ENCODE measurements at regions not wholly inside any gene's neighbourhood (a gene's known extent, or its start where the extent isn't known, plus 50 kb on each side); places are given as distances from the start of the nearest gene placed in this dataset.
A peak's percentile ranks its signal among the peaks of the same experiment; 100 is the strongest.
"Not testable (repeated sequence)": the region's sequence is repeated elsewhere in the genome, so short reads cannot be mapped to it uniquely, and the experiment has no call there.

GRCh38 chr21:34217263-34217662 lies 143.9 kb downstream of the MRPS6 start:
- no peak for FAIRE-seq
- DNase-seq (ENCODE audit: insufficient read length, low spot score) = no peak

DNA sequence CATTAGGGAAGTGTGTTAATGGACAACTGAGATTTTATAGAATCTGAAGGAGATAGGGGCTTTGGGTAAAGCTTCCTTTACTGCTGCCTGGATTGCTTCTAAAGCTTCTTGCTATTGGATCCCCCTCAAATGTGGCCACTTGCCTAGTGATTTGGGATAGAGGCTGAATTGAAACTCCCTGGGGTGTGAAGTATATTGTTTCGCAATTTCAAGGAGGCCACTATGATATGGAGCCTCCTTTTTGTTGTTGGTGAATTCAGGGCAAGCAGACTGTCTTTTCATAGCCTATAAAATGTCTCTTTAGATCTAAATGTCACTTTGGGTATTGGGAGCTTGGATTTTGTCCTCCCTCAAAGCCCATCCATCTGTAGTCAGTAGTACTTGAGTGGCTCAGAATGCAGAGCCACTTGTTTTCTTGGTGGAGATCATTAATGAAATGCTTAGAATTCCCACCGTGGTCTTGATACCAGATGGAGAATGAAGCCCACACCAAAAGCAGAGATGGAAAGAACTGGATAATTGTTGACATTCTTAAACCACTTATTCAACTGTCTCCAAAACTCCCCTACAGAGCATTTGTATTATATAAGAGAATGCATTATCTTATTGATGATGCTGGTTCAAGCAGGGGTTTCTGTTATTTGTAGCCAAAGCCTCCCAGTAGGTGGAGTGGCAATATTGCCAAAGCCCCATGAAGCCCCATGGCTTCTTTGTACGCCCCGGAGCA lies 144.3 kb upstream of the KCNE2 start:
- DNase-seq (ENCODE audit: insufficient read length, low spot score) = no peak
- no peak for FAIRE-seq

DNA sequence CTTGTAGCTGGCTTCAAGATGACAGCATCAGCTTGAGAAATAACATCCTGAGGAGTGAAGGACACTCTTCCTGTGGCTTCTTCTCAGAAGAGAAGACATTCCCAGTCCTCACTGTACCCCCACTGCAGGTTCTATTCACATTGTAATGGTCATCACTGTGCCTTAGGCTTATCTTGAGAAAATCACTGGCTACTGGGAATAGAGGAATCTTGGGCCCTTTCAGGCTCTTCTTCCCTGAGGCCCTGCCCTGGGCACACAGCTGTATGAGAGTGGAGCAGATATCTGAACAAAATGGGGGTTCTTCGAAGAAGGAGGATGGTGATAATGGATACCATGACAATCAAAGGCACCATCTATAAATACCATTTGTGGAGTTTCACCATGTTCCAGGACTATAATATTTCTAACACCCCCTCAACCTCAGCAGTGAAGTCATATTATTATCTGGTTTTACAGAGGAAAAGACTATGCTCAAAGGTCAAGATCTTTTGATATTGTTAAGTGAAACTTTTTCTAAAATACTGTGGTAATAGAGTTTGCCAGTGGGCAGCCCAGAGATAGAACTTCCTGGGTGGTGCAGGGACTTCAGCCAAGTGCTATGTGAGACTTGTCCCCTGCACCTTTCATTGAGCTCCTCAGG lies 143.1 kb upstream of the KCNE2 start:
- FAIRE-seq (no peak), DNase-seq (ENCODE audit: insufficient read length, low spot score) (no peak)

GRCh38 chr21:34221331-34222030 lies 142.3 kb upstream of the KCNE2 start:
- DNase-seq (ENCODE audit: insufficient read length, low spot score) (no peak), FAIRE-seq (no peak)

DNA sequence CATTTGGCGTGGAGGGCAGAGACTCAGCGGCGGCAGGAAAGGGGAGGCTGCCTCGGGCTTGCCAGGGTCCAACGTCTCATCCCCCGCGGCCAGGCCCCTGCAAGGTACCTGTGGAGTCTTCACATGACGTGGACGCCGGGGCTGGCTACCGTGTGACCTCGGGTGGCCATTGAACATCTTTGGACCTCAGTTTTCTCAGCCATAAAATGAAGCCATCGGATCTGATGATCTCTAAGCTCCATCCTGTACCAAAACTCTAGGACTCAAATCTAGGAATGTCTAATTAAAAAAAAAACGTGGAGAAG lies 141.8 kb upstream of the KCNE2 start:
- DNase-seq (ENCODE audit: insufficient read length, low spot score) (no peak), FAIRE-seq (no peak)

DNA sequence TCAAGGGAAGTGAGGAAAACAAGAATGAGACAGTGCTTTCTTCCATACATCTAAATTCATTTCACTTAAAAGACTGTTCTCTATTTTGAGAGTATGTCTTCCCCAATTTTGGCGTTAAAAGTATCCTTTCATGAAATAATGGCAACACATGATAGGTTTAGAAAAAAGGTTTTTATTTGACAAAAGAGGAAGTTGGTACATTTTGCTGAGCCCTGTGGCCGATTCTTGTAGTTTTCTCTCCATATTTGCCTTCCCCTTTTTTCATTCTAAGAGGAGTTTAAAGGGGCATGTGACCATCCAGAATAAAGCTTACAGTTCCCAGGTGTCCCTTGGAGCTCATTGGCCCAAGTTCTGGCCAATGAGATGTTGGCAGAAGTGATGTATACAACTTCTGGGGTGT lies 140.4 kb upstream of the KCNE2 start:
- no peak for DNase-seq (ENCODE audit: insufficient read length, low spot score)

GRCh38 chr21:34227386-34227852 lies 136.4 kb upstream of the KCNE2 start:
- DNase-seq (ENCODE audit: insufficient read length, low spot score) (no peak), FAIRE-seq (no peak)

More for the DNA sequence above, 140.4 kb upstream of the KCNE2 start:
- no peak for FAIRE-seq

DNA sequence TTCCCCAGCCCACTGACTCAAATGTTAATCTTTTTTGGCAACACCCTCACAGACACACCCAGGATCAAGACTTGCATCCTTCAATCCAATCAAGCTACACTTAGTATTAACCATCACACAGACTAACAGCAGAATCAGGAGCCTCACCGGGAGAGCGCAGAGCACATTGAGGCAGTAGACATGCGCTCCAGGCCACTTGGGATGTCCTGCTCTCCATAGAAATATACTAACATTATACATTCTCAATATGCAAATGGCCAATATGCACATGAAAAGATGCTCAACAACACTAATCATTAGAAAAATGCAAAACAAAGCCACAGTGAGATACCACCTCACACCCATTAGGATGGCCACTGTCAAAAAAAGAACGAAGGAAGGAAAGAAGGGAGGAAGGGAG lies 135.0 kb upstream of the KCNE2 start:
- FAIRE-seq (no peak), DNase-seq (ENCODE audit: insufficient read length, low spot score) (no peak)

GRCh38 chr21:34229353-34229752 lies 134.5 kb upstream of the KCNE2 start:
- no peak for FAIRE-seq
- no peak for DNase-seq (ENCODE audit: insufficient read length, low spot score)

DNA sequence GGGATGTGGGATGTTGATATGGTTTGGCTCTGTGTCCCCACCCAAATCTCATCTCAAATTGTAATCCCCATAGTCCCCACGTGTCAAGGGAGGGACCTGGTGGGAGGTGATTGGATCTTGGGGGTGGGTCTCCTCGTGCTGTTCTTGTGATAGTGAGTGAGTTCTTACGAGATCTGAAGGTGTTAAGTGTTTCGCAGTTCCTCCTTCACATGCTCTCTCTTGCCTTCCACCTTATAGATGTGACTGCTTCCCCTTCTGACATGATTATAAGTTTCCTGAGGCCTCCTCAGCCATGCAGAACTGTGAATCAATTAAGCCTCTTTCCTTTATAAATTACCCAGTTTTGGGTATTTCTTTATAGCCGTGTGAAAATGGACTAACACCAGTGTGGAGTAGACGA lies 130.1 kb upstream of the KCNE2 start:
- not testable (repeated sequence) for DNase-seq (ENCODE audit: insufficient read length, low spot score); FAIRE-seq

GRCh38 chr21:34235514-34235913 lies 128.3 kb upstream of the KCNE2 start:
- DNase-seq (ENCODE audit: insufficient read length, low spot score) (no peak), FAIRE-seq (no peak)

DNA sequence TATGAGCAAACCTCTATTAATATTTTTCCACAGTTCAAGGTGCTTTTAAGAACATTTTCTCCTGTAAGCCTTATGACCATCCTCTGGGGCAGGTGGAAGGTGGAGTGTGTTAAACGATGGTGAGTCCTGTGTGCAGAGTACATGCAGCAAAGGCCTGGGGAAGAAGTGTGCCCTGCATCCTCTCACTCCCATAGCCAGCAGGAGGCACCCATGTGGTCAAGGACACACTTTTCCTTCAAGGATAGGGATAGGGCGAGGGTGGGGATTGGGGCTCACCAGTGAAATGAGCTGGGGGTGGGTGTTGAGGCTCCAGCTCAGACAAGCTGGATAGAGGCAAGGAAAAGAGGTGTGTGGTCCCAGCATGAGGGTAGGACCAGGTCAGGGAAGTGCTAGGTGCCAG lies 120.8 kb upstream of the KCNE2 start:
- FAIRE-seq = no peak

DNA sequence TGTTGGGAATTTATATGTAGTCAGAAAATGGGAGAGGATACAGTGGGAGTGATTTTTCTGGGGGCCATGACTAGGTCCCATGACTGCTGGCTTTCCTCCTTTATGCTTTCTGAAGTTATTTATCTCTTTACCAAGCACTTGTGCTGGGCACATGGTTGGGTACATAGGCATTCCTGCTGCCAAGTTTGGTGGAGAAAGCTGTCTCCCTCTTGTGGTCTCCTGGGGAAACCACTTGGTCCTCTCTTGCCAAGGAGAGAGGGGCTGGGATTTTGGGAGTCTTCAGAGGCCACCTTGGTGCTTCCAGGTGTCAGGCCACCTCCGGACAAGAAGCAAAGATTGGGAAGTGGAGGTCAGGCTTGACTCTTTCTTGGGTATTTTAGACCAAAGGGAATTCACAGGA lies 120.2 kb upstream of the KCNE2 start:
- no peak for FAIRE-seq
- DNase-seq (ENCODE audit: insufficient read length, low spot score) = peak; percentile 15

More for the DNA sequence above, 120.8 kb upstream of the KCNE2 start:
- DNase-seq (ENCODE audit: insufficient read length, low spot score) = no peak

DNA sequence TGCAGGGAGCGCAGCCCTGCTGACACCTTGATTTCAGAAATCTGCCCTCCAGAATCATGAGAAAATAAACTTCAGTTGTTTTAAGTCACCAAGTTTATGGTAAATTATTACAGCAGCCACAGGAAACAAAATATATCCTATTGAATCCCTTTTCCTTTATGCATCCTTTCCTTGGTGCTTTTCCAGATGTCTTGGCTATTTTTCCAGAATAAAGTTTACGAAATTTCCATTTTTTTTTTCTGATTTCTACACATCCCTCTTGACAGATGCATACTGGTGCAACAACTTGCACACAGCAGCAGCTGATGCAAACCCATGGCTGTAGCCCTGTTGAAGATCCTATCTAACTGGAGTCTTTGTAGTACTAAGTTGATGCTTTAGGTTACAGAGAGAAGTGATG lies 111.1 kb upstream of the KCNE2 start:
- DNase-seq (ENCODE audit: insufficient read length, low spot score) = no peak
- no peak for FAIRE-seq

DNA sequence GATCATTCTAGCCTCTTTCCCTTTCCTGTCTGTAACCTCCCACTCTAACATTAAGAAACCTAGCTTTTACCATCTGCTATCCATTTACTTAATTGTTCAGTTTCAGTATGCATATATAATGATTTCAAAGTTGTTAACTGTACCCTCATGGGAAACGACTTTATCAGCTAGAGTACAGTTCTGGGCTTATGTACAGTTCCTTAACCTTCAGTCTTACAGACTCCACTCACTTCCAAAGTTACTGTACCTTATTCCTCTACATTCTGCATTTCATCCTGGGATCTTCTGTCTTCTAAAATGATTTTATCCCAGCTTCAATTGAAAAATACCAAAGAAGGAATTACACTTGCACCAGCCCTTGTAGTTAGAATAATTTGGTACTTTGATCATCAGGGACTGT lies 108.7 kb upstream of the KCNE2 start:
- no peak for FAIRE-seq

GRCh38 chr21:34260277-34261008 lies 103.4 kb upstream of the KCNE2 start:
- no peak for DNase-seq (ENCODE audit: insufficient read length, low spot score)
- no peak for FAIRE-seq

More for the DNA sequence above, 108.7 kb upstream of the KCNE2 start:
- no peak for DNase-seq (ENCODE audit: insufficient read length, low spot score)

GRCh38 chr21:34261841-34262468 lies 101.9 kb upstream of the KCNE2 start:
- DNase-seq (ENCODE audit: insufficient read length, low spot score) (no peak), FAIRE-seq (no peak)

DNA sequence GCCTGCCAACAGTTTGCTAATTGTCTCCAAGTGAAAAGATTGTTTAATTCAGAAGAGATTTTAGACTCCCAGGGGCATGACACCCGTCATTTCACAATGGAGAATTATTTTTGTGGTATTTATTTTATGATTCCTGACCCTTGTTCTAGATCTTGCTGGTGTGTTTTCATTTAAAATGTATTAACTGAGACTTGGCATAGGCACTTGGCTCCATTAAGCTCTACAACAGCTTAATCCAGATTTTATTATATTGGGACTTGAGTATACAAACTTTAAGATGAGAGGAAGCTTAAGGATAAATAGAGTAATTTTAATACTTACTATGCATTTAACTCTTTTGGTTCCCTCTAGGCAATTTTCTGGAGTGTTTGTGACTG lies 101.3 kb upstream of the KCNE2 start:
- no peak for DNase-seq (ENCODE audit: insufficient read length, low spot score)
- FAIRE-seq = no peak

DNA sequence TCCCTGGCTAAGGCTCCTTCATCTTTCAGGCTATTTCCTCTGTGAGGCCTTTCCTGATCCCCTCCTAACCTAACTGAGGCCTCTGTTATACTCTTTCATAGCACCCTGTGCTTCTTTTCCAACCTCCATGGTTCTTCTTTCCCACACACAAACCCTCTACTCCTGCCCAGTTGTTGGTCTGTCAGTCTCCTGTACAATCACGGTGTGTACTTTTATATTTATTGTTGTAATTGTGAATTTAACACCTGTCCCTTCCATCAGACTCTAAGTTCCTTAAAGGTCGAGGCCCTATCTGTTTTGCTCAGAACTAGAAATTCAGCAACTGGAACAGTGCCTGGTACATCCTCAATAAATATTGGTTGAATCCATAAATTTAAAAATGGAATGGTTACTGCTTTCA lies 100.2 kb upstream of the KCNE2 start:
- no peak for FAIRE-seq
- no peak for DNase-seq (ENCODE audit: insufficient read length, low spot score)

- DNase-seq (ENCODE audit: insufficient read length, low spot score) = no peak
- FAIRE-seq = no peak
Measured at GRCh38 chr21:34266351-34266750, 97.5 kb upstream of the KCNE2 start.

DNA sequence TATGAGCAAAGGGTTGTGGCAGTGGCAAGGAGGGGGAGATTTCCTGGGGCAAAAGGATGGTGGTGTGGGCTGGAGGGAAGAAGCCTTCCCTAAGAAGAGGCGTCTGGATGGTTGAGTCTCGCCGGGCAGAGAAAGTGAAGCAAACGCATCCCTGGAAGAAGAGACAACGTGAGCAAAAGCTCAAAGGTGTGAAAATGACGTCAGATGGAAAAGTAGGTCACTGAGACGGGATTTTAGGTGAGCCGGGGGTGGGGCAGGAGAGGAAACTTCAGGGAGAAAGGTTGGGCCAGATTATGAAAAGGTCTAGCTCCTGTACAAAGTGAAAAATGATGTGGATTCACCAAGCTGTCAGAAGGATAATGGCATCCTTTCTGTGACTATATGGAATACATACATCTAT lies 95.3 kb upstream of the KCNE2 start:
- no peak for DNase-seq (ENCODE audit: insufficient read length, low spot score)
- no peak for FAIRE-seq
